MCF 10A (cell line): ENCODE measurements at regions not wholly inside any gene's neighbourhood (a gene's known extent, or its start where the extent isn't known, plus 50 kb on each side); places are given as distances from the start of the nearest gene placed in this dataset.

Source experiments
- BruUV-seq: library from RNA; stranded (reverse); fragments of 400-500 nt; replicated peaks from 2 replicates; lab custom pipeline; 2021; lab: Mats Ljungman, UMichigan
- CTCF ChIA-PET: fragments of 300-600 bp; sonication (Branson Sonifier 250); formaldehyde crosslinking; extraction: SDS; loops from one replicate; lab custom pipeline; 2021; ENCODE audit warnings: antibody characterized with exemption, inconsistent platforms; lab: Yijun Ruan, JAX
- POLR2A ChIA-PET: fragments of 300-600, 350-650 bp; sonication (Branson Sonifier 250); formaldehyde crosslinking; extraction: SDS; loops from one replicate; lab custom pipeline; 2020; ENCODE audit warnings: antibody characterized with exemption, inconsistent platforms; lab: Yijun Ruan, JAX
- DNase-seq: peaks from one replicate; pipeline ENCODE4 v3.0.0-alpha.2; 2018; ENCODE audit not compliant: unreplicated experiment
- H3K27ac Mint-ChIP-seq: one replicate; pipeline ENCODE4 v1.8.0; 2022; ENCODE audit warnings: mild to moderate bottlenecking, low read depth, mixed read lengths; ENCODE audit not compliant: unreplicated experiment
- H3K27me3 Mint-ChIP-seq: one replicate; pipeline ENCODE4 v1.8.0; 2022; ENCODE audit warnings: mixed read lengths; ENCODE audit not compliant: insufficient read depth, unreplicated experiment
- H3K36me3 Mint-ChIP-seq: one replicate; pipeline ENCODE4 v1.8.0; 2022; ENCODE audit warnings: mild to moderate bottlenecking, moderate library complexity, mixed read lengths; ENCODE audit not compliant: insufficient read depth, unreplicated experiment
- H3K4me1 Mint-ChIP-seq: one replicate; pipeline ENCODE4 v1.8.0; 2022; ENCODE audit warnings: mixed read lengths; ENCODE audit not compliant: insufficient read depth, unreplicated experiment
- H3K4me3 Mint-ChIP-seq: one replicate; pipeline ENCODE4 v1.8.0; 2022; ENCODE audit warnings: mild to moderate bottlenecking, moderate library complexity, mixed read lengths; ENCODE audit not compliant: unreplicated experiment
- H3K9me3 Mint-ChIP-seq: one replicate; pipeline ENCODE4 v1.8.0; 2022; ENCODE audit warnings: mixed read lengths; ENCODE audit not compliant: unreplicated experiment
- CTCF ChIP-seq: fragments of 200-600 bp; IDR thresholded peaks from one replicate; pipeline ENCODE4 v1.8.0; 2022; ENCODE audit warnings: antibody characterized with exemption, mild to moderate bottlenecking; ENCODE audit not compliant: unreplicated experiment
- intact Hi-C: fragments of 100-400 bp; cut with micrococcal nuclease; formaldehyde crosslinking; loops from 2 replicates; pipeline ENCODE4 v1.14.1; 2022

- Mint-ChIP-seq H3K27ac (no peak overlapping the region), H3K27me3 (no peaks in the 10 kb centered on the region), H3K4me1 (peaks cover 39% of the 10 kb centered on the region), H3K36me3 (no peaks in the 10 kb centered on the region), H3K9me3 (no peaks in the 10 kb centered on the region), H3K4me3 (no peak overlapping the region)
- DNase-seq: no peak
- intact Hi-C loops: no loop called here
- ChIA-PET POLR2A (no interaction called here), CTCF (interaction anchor here (0.6 to 0.7 kb wide), 2 partner anchors 1025 to 1475 kb away, joined by 3 to 4 read pairs; no protein-coding TSS in a partner anchor)
- TF ChIP-seq CTCF: no peak
- BruUV-seq: no TSS peak
Observed at GRCh38 chr18:67260841-67261240, 255.7 kb downstream of the DSEL start.

DNA sequence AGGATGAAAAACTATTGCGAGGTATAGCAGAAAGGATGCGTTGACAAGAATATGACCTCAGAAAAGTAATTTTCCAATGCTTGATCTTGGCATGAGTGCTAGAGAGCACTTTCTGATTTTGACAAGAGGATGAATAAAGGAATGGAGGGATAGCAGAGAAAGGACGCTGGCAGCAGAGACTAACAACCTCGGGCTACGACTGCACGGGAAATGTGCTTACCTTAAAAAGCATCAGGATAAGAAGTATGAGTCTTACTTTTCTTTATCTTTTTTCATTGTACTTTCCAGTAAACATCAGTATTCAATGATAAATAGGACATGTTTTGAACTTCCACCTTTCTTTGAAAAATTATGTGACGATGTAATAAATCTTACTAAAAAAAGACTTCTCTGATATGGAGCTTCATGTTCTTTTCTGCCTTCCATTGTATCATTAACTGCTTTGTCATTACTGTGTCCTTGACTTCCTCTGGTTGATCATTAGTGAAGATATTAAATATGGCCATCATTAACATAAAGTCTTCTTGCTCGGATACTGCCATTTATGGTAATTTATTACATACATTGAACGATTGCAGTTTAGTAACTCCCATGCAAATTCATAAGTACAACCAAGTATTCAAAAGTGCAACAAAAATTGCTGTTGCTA lies 265.6 kb downstream of the DSEL start:
- no peak overlapping the region for H3K4me3 Mint-ChIP-seq
- intact Hi-C loops: no loop called here
- no TSS peak for BruUV-seq
- no peak for TF ChIP-seq CTCF
- no peak overlapping the region for H3K27ac Mint-ChIP-seq
- H3K36me3 Mint-ChIP-seq: no peaks in the 10 kb centered on the region
- ChIA-PET CTCF (no interaction called here), POLR2A (interaction anchor here (0.6 to 0.7 kb wide), 2 partner anchors 19 to 994 kb away, joined by 3 to 6 read pairs; no protein-coding TSS in a partner anchor)
- DNase-seq: no peak
- H3K27me3 Mint-ChIP-seq: no peaks in the 10 kb centered on the region
- H3K9me3 Mint-ChIP-seq: peaks cover 7% of the 10 kb centered on the region
- H3K4me1 Mint-ChIP-seq: no peaks in the 10 kb centered on the region

GRCh38 chr18:67243799-67244587 lies 272.5 kb downstream of the DSEL start:
- no TSS peak for BruUV-seq
- Mint-ChIP-seq H3K36me3 (no peaks in the 10 kb centered on the region), H3K4me3 (peak overlapping the region; percentile 62), H3K9me3 (no peaks in the 10 kb centered on the region), H3K27ac (peak overlapping the region; percentile 21), H3K27me3 (no peaks in the 10 kb centered on the region), H3K4me1 (peaks cover 12% of the 10 kb centered on the region)
- ChIA-PET POLR2A (interaction anchor here (0.5 to 1.3 kb wide), 2 partner anchors 21 to 356 kb away, joined by 3 to 4 read pairs; no protein-coding TSS in a partner anchor), CTCF (interaction anchor here (0.7 kb wide), 2 partner anchors 30 to 1187 kb away, joined by 3 to 4 read pairs; no protein-coding TSS in a partner anchor)
- DNase-seq: peak; percentile 21
- intact Hi-C loops: no loop called here
- TF ChIP-seq CTCF: no peak

GRCh38 chr18:67242001-67242400 lies 274.5 kb downstream of the DSEL start:
- Mint-ChIP-seq H3K27me3 (no peaks in the 10 kb centered on the region), H3K4me1 (peaks cover 12% of the 10 kb centered on the region), H3K27ac (no peak overlapping the region), H3K9me3 (no peaks in the 10 kb centered on the region), H3K36me3 (no peaks in the 10 kb centered on the region), H3K4me3 (no peak overlapping the region)
- ChIA-PET POLR2A (no interaction called here), CTCF (interaction anchor here (0.7 to 1.0 kb wide), 2 partner anchors 25 to 263 kb away, joined by 3 read pairs; no protein-coding TSS in a partner anchor)
- TF ChIP-seq CTCF: no peak
- no TSS peak for BruUV-seq
- intact Hi-C loops: no loop called here
- DNase-seq: no peak
